DOHH2 (cell line): ENCODE measurements at regions not wholly inside any gene's neighbourhood (a gene's known extent, or its start where the extent isn't known, plus 50 kb on each side); places are given as distances from the start of the nearest gene placed in this dataset.

ENCODE experiments used
- H3F3A ChIP-seq: fragments of 200-600 bp; sonication (generic), shearing (Covaris generic); 2 replicates; pipeline ENCODE4 v1.6.0; 2016; ENCODE audit warnings: antibody characterized with exemption, mild to moderate bottlenecking; ENCODE audit not compliant: control insufficient read depth, insufficient read depth
- H3K27ac ChIP-seq: fragments of 200-600 bp; sonication (generic); 2 replicates; pipeline ENCODE4 v1.5.1; 2014; ENCODE audit warnings: low read depth, mild to moderate bottlenecking, low read length, moderate library complexity
- H3K27me3 ChIP-seq: fragments of 200-600 bp; sonication (generic); 2 replicates; pipeline ENCODE4 v1.6.1; 2014; ENCODE audit warnings: mild to moderate bottlenecking, low read length, mixed read lengths; ENCODE audit not compliant: control insufficient read depth
- H3K36me3 ChIP-seq: fragments of 200-600 bp; sonication (generic); 2 replicates; pipeline ENCODE4 v1.6.1; 2014; ENCODE audit warnings: mild to moderate bottlenecking, low read length, moderate library complexity, mixed read lengths; ENCODE audit not compliant: control insufficient read depth
- H3K4me1 ChIP-seq: fragments of 200-600 bp; sonication (generic); 2 replicates; pipeline ENCODE4 v1.6.1; 2014; ENCODE audit warnings: mild to moderate bottlenecking, low read length, mixed read lengths; ENCODE audit not compliant: control insufficient read depth
- H3K4me2 ChIP-seq: fragments of 200-600 bp; sonication (generic); 2 replicates; pipeline ENCODE4 v1.6.0; 2014; ENCODE audit warnings: mild to moderate bottlenecking, low read length, moderate library complexity
- H3K4me3 ChIP-seq: fragments of 200-600 bp; sonication (generic); 2 replicates; pipeline ENCODE4 v1.5.1; 2014; ENCODE audit warnings: mild to moderate bottlenecking, low read length, mixed read lengths
- H3K79me2 ChIP-seq: fragments of 200-600 bp; sonication (generic); 2 replicates; pipeline ENCODE4 v1.6.1; 2014; ENCODE audit warnings: mild to moderate bottlenecking, low read length, mixed read lengths; ENCODE audit not compliant: control insufficient read depth
- H3K9me2 ChIP-seq: fragments of 200-600 bp; sonication (generic); replicated peaks from 2 replicates; pipeline ENCODE4 v1.6.1; 2014; ENCODE audit warnings: mild to moderate bottlenecking, low read length, mixed read lengths; ENCODE audit not compliant: control insufficient read depth
- H3K9me3 ChIP-seq: fragments of 200-600 bp; sonication (generic); 2 replicates; pipeline ENCODE4 v1.6.1; 2014; ENCODE audit warnings: antibody characterized with exemption, low read length, mixed read lengths; ENCODE audit not compliant: control insufficient read depth, insufficient read depth
- H4K20me1 ChIP-seq: fragments of 200-600 bp; sonication (generic); 2 replicates; pipeline ENCODE4 v1.6.0; 2014; ENCODE audit warnings: low read depth, mild to moderate bottlenecking, antibody characterized with exemption, low read length, moderate library complexity; ENCODE audit not compliant: control insufficient read depth, insufficient read depth
- EZH2phosphoT487 ChIP-seq: fragments of 200-600 bp; sonication (generic); IDR thresholded peaks from 2 replicates; pipeline ENCODE4 v1.6.1; 2017; ENCODE audit warnings: borderline replicate concordance, mild to moderate bottlenecking, antibody characterized with exemption, low read length, moderate library complexity, mixed read lengths
- TF ChIP-seq, protein P1 (sequence below): fragments of 200-600 bp; sonication (generic); IDR thresholded peaks from one replicate; pipeline ENCODE4 v1.5.1; 2014; ENCODE audit warnings: antibody characterized with exemption, mild to moderate bottlenecking, low read depth, low read length; ENCODE audit not compliant: poor library complexity, severe bottlenecking

DNA sequence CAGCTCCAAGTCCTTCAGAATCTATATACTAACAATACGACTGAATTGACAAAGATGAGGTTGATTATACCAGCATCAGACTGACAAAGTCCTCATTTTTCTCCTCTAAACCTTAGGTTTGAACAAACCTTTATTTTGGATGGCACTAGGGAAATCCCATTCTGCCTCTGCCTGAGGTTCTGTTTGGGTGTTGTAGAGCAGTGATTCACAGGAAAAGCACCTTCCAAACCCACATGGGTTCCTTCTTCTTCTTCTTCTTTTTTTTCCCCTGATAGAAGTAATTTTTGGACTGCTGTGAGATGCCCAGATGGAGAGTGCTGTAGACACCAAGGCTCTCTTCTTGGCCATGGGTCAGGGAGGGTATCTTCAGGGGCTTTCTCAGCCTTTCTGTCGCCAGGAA is 164.9 kb upstream of the PAPPA start:
- Histone ChIP-seq H3F3A (no peaks in the 10 kb centered on the region), H4K20me1 (no peaks in the 10 kb centered on the region), H3K79me2 (no peaks in the 10 kb centered on the region), H3K4me2 (no peak overlapping the region), H3K27me3 (no peaks in the 10 kb centered on the region), H3K27ac (no peak overlapping the region), H3K4me3 (no peak overlapping the region), H3K4me1 (no peaks in the 10 kb centered on the region), H3K36me3 (no peaks in the 10 kb centered on the region), H3K9me3 (no peaks in the 10 kb centered on the region), H3K9me2 (no peaks in the 10 kb centered on the region)
- no peak for TF ChIP-seq EZH2phosphoT487

DNA sequence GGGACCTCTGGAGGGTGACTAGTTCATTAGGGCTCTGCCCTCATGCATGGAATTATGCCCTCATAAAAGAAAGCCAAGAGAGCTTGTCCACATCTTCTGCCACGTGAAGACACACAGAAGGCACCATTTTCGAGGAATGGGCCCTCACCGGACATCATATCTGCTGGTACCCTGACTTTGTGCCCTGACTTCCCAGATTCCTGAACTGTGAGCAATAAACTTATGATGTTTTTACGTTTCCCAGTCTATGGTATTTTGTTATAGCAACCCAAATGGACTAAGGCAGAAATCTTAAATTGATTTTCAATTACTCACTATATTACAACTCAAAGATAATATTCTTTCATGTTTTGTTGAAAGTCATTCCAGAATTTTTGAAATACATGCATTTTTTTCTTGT is 163.8 kb upstream of the PAPPA start:
- H3K4me2 ChIP-seq, result no peak overlapping the region
- no peaks in the 10 kb centered on the region for H4K20me1 ChIP-seq
- no peak overlapping the region for H3K4me3 ChIP-seq
- no peaks in the 10 kb centered on the region for H3K36me3 ChIP-seq
- H3K27me3 ChIP-seq, result no peaks in the 10 kb centered on the region
- no peaks in the 10 kb centered on the region for H3K9me2 ChIP-seq
- no peak overlapping the region for H3K27ac ChIP-seq
- H3F3A ChIP-seq, result no peaks in the 10 kb centered on the region
- no peaks in the 10 kb centered on the region for H3K9me3 ChIP-seq
- no peaks in the 10 kb centered on the region for H3K79me2 ChIP-seq
- no peak for TF ChIP-seq EZH2phosphoT487
- TF ChIP-seq, protein P1, sequence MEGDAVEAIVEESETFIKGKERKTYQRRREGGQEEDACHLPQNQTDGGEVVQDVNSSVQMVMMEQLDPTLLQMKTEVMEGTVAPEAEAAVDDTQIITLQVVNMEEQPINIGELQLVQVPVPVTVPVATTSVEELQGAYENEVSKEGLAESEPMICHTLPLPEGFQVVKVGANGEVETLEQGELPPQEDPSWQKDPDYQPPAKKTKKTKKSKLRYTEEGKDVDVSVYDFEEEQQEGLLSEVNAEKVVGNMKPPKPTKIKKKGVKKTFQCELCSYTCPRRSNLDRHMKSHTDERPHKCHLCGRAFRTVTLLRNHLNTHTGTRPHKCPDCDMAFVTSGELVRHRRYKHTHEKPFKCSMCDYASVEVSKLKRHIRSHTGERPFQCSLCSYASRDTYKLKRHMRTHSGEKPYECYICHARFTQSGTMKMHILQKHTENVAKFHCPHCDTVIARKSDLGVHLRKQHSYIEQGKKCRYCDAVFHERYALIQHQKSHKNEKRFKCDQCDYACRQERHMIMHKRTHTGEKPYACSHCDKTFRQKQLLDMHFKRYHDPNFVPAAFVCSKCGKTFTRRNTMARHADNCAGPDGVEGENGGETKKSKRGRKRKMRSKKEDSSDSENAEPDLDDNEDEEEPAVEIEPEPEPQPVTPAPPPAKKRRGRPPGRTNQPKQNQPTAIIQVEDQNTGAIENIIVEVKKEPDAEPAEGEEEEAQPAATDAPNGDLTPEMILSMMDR, result no peak
- H3K4me1 ChIP-seq, result no peaks in the 10 kb centered on the region

DNA sequence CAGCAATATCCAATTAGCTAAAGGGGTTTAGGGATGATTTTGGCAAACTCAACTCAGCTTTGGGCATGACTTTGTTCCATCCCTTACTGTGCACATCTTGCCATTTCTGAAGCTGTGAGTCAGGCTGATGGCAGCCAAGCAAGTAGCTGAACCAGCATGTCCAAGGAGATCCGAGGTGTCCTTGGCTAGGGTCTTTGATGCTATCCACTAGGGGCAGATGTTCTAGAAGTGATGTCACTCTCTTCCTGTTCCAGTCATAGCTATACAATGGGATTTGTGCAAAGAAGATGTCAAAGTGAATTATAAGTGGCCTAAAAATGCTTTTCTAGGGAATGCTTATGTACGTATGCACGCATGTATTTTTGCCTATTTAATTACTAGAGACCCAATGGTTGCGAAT is 160.8 kb upstream of the PAPPA start:
- Histone ChIP-seq H3K4me2 (no peak overlapping the region), H3K36me3 (no peaks in the 10 kb centered on the region), H4K20me1 (no peaks in the 10 kb centered on the region), H3K27me3 (no peaks in the 10 kb centered on the region), H3K27ac (no peak overlapping the region), H3K4me3 (no peak overlapping the region), H3K79me2 (no peaks in the 10 kb centered on the region), H3K9me3 (no peaks in the 10 kb centered on the region), H3K9me2 (no peaks in the 10 kb centered on the region), H3K4me1 (no peaks in the 10 kb centered on the region), H3F3A (no peaks in the 10 kb centered on the region)
- no peak for TF ChIP-seq EZH2phosphoT487
- TF ChIP-seq, protein P1, result no peak

DNA sequence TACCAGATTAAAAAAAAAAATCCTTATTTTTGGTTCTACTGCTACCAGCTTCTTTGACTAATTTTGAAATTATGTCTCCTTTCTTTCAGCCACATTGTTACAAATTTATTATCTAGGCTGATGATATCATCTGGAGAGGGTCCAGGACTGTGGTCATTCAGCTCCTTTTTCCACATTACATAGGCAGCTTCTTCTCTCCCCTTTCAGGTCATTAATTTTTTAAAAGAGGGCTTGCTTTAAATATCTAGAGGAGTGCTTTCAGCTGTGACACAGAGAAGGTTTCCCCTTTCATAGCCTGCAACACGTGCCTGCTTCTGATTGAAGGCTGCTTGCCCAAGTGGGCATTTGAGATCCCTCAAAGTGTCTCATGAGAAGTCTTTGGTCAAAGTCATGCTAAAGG is 155.7 kb upstream of the PAPPA start:
- Histone ChIP-seq H3K27ac (no peak overlapping the region), H3K4me3 (no peak overlapping the region), H3K9me3 (no peaks in the 10 kb centered on the region), H3K4me1 (no peaks in the 10 kb centered on the region), H3K36me3 (no peaks in the 10 kb centered on the region), H3F3A (no peaks in the 10 kb centered on the region), H4K20me1 (no peaks in the 10 kb centered on the region), H3K9me2 (no peaks in the 10 kb centered on the region), H3K79me2 (no peaks in the 10 kb centered on the region), H3K27me3 (no peaks in the 10 kb centered on the region), H3K4me2 (no peak overlapping the region)
- no peak for TF ChIP-seq EZH2phosphoT487
- TF ChIP-seq, protein P1, result no peak
